C4-2B (cell line): ENCODE measurements at regions not wholly inside any gene's neighbourhood (a gene's known extent, or its start where the extent isn't known, plus 50 kb on each side); places are given as distances from the start of the nearest gene placed in this dataset.

Source experiments
- ZFX ChIP-seq: fragments of 450-650 bp; IDR thresholded peaks from 2 replicates; pipeline ENCODE4 v1.6.1; 2017
- TF ChIP-seq, protein P1 (sequence below): fragments of 450-650 bp; conservative IDR thresholded peaks from 2 replicates; pipeline ENCODE4 v1.5.1; 2017; ENCODE audit warnings: mild to moderate bottlenecking

GRCh38 chr7:17039372-17039771 lies 157.6 kb upstream of the AGR3 start:
- TF ChIP-seq, protein P1, sequence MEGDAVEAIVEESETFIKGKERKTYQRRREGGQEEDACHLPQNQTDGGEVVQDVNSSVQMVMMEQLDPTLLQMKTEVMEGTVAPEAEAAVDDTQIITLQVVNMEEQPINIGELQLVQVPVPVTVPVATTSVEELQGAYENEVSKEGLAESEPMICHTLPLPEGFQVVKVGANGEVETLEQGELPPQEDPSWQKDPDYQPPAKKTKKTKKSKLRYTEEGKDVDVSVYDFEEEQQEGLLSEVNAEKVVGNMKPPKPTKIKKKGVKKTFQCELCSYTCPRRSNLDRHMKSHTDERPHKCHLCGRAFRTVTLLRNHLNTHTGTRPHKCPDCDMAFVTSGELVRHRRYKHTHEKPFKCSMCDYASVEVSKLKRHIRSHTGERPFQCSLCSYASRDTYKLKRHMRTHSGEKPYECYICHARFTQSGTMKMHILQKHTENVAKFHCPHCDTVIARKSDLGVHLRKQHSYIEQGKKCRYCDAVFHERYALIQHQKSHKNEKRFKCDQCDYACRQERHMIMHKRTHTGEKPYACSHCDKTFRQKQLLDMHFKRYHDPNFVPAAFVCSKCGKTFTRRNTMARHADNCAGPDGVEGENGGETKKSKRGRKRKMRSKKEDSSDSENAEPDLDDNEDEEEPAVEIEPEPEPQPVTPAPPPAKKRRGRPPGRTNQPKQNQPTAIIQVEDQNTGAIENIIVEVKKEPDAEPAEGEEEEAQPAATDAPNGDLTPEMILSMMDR, result no peak
- no peak for TF ChIP-seq ZFX
